ENCODE measurements at regions not wholly inside any gene's neighbourhood (a gene's known extent, or its start where the extent isn't known, plus 50 kb on each side); places are given as distances from the start of the nearest gene placed in this dataset.

- no peak for DNase-seq (ENCODE audit: low read depth in 2 of 2)
These were observed 200.3 kb downstream of the SNX18 start for GRCh38 chr5:54717870-54718269.

GRCh38 chr5:54717459-54717858 is 199.9 kb downstream of the SNX18 start:
- no peak for DNase-seq (ENCODE audit: low read depth in 2 of 2)

GRCh38 chr5:54713923-54714581 is 196.5 kb downstream of the SNX18 start:
- DNase-seq (ENCODE audit: low read depth in 2 of 2) = no peak

- no peak for DNase-seq (ENCODE audit: low read depth in 2 of 2)
These were observed 191.5 kb downstream of the SNX18 start for GRCh38 chr5:54709096-54709495.

GRCh38 chr5:54707841-54708240 is 190.3 kb downstream of the SNX18 start:
- DNase-seq (ENCODE audit: low read depth in 2 of 2) = no peak

GRCh38 chr5:54705994-54706653 is 188.6 kb downstream of the SNX18 start:
- no peak for DNase-seq (ENCODE audit: low read depth in 2 of 2)

GRCh38 chr5:54704825-54705224 is 187.3 kb downstream of the SNX18 start:
- no peak for DNase-seq (ENCODE audit: low read depth in 2 of 2)

- no peak for DNase-seq (ENCODE audit: low read depth in 2 of 2)
These were observed 186.8 kb downstream of the SNX18 start for GRCh38 chr5:54704333-54704732.

- no peak for DNase-seq (ENCODE audit: low read depth in 2 of 2)
These were observed 186.2 kb downstream of the SNX18 start for GRCh38 chr5:54703565-54704255.

GRCh38 chr5:54703133-54703532 is 185.6 kb downstream of the SNX18 start:
- DNase-seq (ENCODE audit: low read depth in 2 of 2) = no peak

- DNase-seq (ENCODE audit: low read depth in 2 of 2) = no peak
These were observed 184.9 kb downstream of the SNX18 start for GRCh38 chr5:54702470-54702869.

GRCh38 chr5:54700986-54701578 is 183.5 kb downstream of the SNX18 start:
- no peak for DNase-seq (ENCODE audit: low read depth in 2 of 2)

- DNase-seq (ENCODE audit: low read depth in 2 of 2) = no peak
These were observed 179.4 kb downstream of the SNX18 start for GRCh38 chr5:54696931-54697330.

GRCh38 chr5:54696346-54696745 is 178.8 kb downstream of the SNX18 start:
- DNase-seq (ENCODE audit: low read depth in 2 of 2) = no peak

- no peak for DNase-seq (ENCODE audit: low read depth in 2 of 2)
These were observed 177.8 kb downstream of the SNX18 start for GRCh38 chr5:54695198-54695966.

GRCh38 chr5:54693936-54694657 is 176.5 kb downstream of the SNX18 start:
- no peak for DNase-seq (ENCODE audit: low read depth in 2 of 2)

GRCh38 chr5:54692631-54693030 is 175.1 kb downstream of the SNX18 start:
- DNase-seq (ENCODE audit: low read depth in 2 of 2) = no peak

GRCh38 chr5:54691656-54692055 is 174.1 kb downstream of the SNX18 start:
- no peak for DNase-seq (ENCODE audit: low read depth in 2 of 2)

- no peak for DNase-seq (ENCODE audit: low read depth in 2 of 2)
These were observed 172.1 kb downstream of the SNX18 start for GRCh38 chr5:54689411-54690251.

GRCh38 chr5:54680998-54681397 is 163.4 kb downstream of the SNX18 start:
- no peak for DNase-seq (ENCODE audit: low read depth in 2 of 2)
